Esophagus (tissue), 2 donors: ENCODE measurements at regions not wholly inside any gene's neighbourhood (a gene's known extent, or its start where the extent isn't known, plus 50 kb on each side); places are given as distances from the start of the nearest gene placed in this dataset.
"Not testable (repeated sequence)": the region's sequence is repeated elsewhere in the genome, so short reads cannot be mapped to it uniquely, and the experiment has no call there.

Experiments used
- H3K27ac ChIP-seq, 2 donors: one replicate each; pipeline ENCODE4 v1.5.1; 2013; ENCODE audit warnings: low read depth in 2 of 2, mild to moderate bottlenecking in 2 of 2, inconsistent platforms in 1 of 2, low read length in 1 of 2, moderate library complexity in 1 of 2
- H3K27me3 ChIP-seq, 2 donors: one replicate each; pipeline ENCODE4 v1.6.1; 2013; ENCODE audit warnings: low read length in 2 of 2, control low read depth in 1 of 2, mild to moderate bottlenecking in 1 of 2; ENCODE audit not compliant: insufficient read depth in 2 of 2, control insufficient read depth in 1 of 2
- H3K36me3 ChIP-seq, 2 donors: one replicate each; pipeline ENCODE4 v1.6.1; 2013; ENCODE audit warnings: low read length in 1 of 2; ENCODE audit not compliant: control insufficient read depth in 2 of 2, insufficient read depth in 2 of 2
- H3K4me1 ChIP-seq, 2 donors: one replicate each; pipeline ENCODE4 v1.6.1; 2013; ENCODE audit warnings: low read length in 1 of 2; ENCODE audit not compliant: control insufficient read depth in 2 of 2, insufficient read depth in 2 of 2
- H3K4me3 ChIP-seq, 2 donors: one replicate each; pipeline ENCODE4 v1.5.1; 2013; ENCODE audit warnings: low read length in 2 of 2, mild to moderate bottlenecking in 2 of 2, low read depth in 1 of 2, moderate library complexity in 1 of 2
- H3K9me3 ChIP-seq, 2 donors: one replicate each; pipeline ENCODE4 v1.6.1; 2013; ENCODE audit warnings: mild to moderate bottlenecking in 2 of 2, low read depth in 1 of 2, low read length in 1 of 2, moderate library complexity in 1 of 2; ENCODE audit not compliant: control insufficient read depth in 2 of 2, insufficient read depth in 1 of 2
- WGBS, 2 donors: extraction: QIAGEN DNeasy Blood & Tissue Kit; methylation state at CpG; one replicate each; pipeline ENCODE4 v1.1.7; 2013; 5-methylcytosine and 5-hydroxymethylcytosine counted together
- donor health status: healthy with polysubstance abuse.
- donor health status: Bipolar disorder and iron deficiency.

GRCh38 chr4:26242451-26242850 lies 78.4 kb upstream of the RBPJ start:
- Histone ChIP-seq H3K27me3 (no peaks in the 10 kb centered on the region), H3K27ac (no peak overlapping the region), H3K36me3 (no peaks in the 10 kb centered on the region), H3K4me3 (no peak overlapping the region), H3K4me1 (peaks cover 0 to 3% of the 10 kb centered on the region in 2 donors), H3K9me3 (no peaks in the 10 kb centered on the region)

- not testable (repeated sequence) for H3K27me3 ChIP-seq, H3K4me1 ChIP-seq, H3K27ac ChIP-seq, H3K9me3 ChIP-seq, H3K4me3 ChIP-seq, H3K36me3 ChIP-seq
- 11 to 33% methylated on average over 1 of the region's 1 CpG for WGBS, 2 donors
Observed at GRCh38 chr4:26244138-26244537, 76.7 kb upstream of the RBPJ start.

- no peaks in the 10 kb centered on the region for H3K9me3 ChIP-seq
- H3K4me1 ChIP-seq, result no peaks in the 10 kb centered on the region
- H3K27me3 ChIP-seq, result no peaks in the 10 kb centered on the region
- H3K36me3 ChIP-seq, result no peaks in the 10 kb centered on the region
- H3K4me3 ChIP-seq, result no peak overlapping the region
- H3K27ac ChIP-seq, result no peak overlapping the region
Observed at GRCh38 chr4:26248647-26249046, 72.2 kb upstream of the RBPJ start.

- Histone ChIP-seq H3K27me3 (no peaks in the 10 kb centered on the region), H3K36me3 (no peaks in the 10 kb centered on the region), H3K27ac (no peak overlapping the region), H3K9me3 (no peaks in the 10 kb centered on the region), H3K4me1 (no peaks in the 10 kb centered on the region), H3K4me3 (no peak overlapping the region)
- 73 to 80% methylated on average over 8 of the region's 8 CpGs for WGBS, 2 donors
Observed at GRCh38 chr4:26252349-26253025, 68.3 kb upstream of the RBPJ start.

GRCh38 chr4:26253968-26254367 lies 66.8 kb upstream of the RBPJ start:
- Histone ChIP-seq H3K36me3 (no peaks in the 10 kb centered on the region), H3K9me3 (no peaks in the 10 kb centered on the region), H3K4me1 (no peaks in the 10 kb centered on the region), H3K4me3 (no peak overlapping the region), H3K27ac (no peak overlapping the region), H3K27me3 (no peaks in the 10 kb centered on the region)
- WGBS, 2 donors, result 84 to 86% methylated on average over 3 of the region's 3 CpGs

GRCh38 chr4:26255989-26256388 lies 64.8 kb upstream of the RBPJ start:
- 38 to 41% methylated on average over 1 of the region's 1 CpG for WGBS, 2 donors
- Histone ChIP-seq H3K27me3 (no peaks in the 10 kb centered on the region), H3K27ac (no peak overlapping the region), H3K36me3 (no peaks in the 10 kb centered on the region), H3K4me3 (no peak overlapping the region), H3K9me3 (no peaks in the 10 kb centered on the region), H3K4me1 (no peaks in the 10 kb centered on the region)

GRCh38 chr4:26257444-26257843 lies 63.4 kb upstream of the RBPJ start:
- H3K27me3 ChIP-seq, H3K27ac ChIP-seq, H3K4me1 ChIP-seq, H3K9me3 ChIP-seq, H3K4me3 ChIP-seq, H3K36me3 ChIP-seq: not testable (repeated sequence)
- 92 to 97% methylated on average over 2 of the region's 2 CpGs for WGBS, 2 donors

- Histone ChIP-seq H3K27me3 (no peaks in the 10 kb centered on the region), H3K4me3 (no peak overlapping the region), H3K4me1 (no peaks in the 10 kb centered on the region), H3K27ac (no peak overlapping the region), H3K9me3 (no peaks in the 10 kb centered on the region), H3K36me3 (no peaks in the 10 kb centered on the region)
- 85 to 87% methylated on average over 2 of the region's 2 CpGs for WGBS, 2 donors
Observed at GRCh38 chr4:26257850-26258249, 63.0 kb upstream of the RBPJ start.

- H3K27ac ChIP-seq, result no peak overlapping the region
- no peaks in the 10 kb centered on the region for H3K36me3 ChIP-seq
- no peaks in the 10 kb centered on the region for H3K27me3 ChIP-seq
- H3K4me1 ChIP-seq, result no peaks in the 10 kb centered on the region
- no peak overlapping the region for H3K4me3 ChIP-seq
- no peaks in the 10 kb centered on the region for H3K9me3 ChIP-seq
- 79 to 85% methylated on average over 2 of the region's 2 CpGs for WGBS, 2 donors
Observed at GRCh38 chr4:26260571-26260970, 60.2 kb upstream of the RBPJ start.

GRCh38 chr4:26261405-26261804 lies 59.4 kb upstream of the RBPJ start:
- Histone ChIP-seq H3K4me3 (no peak overlapping the region), H3K27me3 (no peaks in the 10 kb centered on the region), H3K36me3 (no peaks in the 10 kb centered on the region), H3K9me3 (no peaks in the 10 kb centered on the region), H3K27ac (no peak overlapping the region), H3K4me1 (no peaks in the 10 kb centered on the region)
- 68% methylated on average over 2 of the region's 2 CpGs for WGBS, 2 donors
